ENCODE measurements at regions not wholly inside any gene's neighbourhood (a gene's known extent, or its start where the extent isn't known, plus 50 kb on each side); places are given as distances from the start of the nearest gene placed in this dataset.
"Not testable (repeated sequence)": the region's sequence is repeated elsewhere in the genome, so short reads cannot be mapped to it uniquely, and the experiment has no call there.

GRCh38 chr15:84094720-84095119 lies 140.9 kb upstream of the GOLGA6L4 start:
- not testable (repeated sequence) for DNase-seq

DNA sequence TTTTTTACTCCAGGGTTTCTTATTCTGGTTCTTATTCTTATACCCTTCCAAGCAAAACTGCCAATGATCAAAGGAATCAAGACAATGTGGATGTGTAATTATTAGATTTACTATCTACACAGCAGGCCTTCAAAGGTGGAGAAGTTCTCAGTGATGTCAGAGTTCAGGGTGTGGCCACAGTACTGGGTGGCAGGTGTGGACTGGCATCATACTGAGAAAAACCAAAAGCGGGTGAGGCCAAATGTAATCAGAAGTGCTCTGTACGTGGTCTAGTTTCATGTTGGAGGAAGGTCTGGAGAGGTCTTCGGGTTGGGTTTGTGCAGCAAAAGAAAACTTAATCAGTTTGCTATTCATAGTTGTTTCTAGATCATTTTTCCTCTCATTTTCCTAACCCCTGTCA lies 138.5 kb upstream of the GOLGA6L4 start:
- DNase-seq = not testable (repeated sequence)

DNA sequence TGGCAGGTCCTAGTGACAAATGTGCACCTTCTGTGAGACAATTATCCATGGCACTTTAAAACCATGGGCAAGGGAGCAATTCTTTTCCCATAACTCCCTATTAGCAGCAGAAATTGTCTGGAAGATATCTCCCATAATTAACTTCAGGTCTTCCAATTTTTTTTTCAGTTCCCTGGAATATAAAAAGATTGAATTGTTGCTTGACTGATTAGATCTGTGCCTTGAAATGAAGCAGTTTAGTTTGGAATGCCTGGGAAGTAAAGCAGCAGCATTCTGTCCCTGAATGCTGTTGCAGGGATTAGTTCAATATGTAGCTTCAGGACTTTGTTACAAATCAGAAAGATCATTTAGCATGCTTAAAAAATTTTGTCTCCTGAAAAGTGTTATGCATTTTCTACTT lies 137.0 kb upstream of the GOLGA6L4 start:
- DNase-seq = no peak

DNA sequence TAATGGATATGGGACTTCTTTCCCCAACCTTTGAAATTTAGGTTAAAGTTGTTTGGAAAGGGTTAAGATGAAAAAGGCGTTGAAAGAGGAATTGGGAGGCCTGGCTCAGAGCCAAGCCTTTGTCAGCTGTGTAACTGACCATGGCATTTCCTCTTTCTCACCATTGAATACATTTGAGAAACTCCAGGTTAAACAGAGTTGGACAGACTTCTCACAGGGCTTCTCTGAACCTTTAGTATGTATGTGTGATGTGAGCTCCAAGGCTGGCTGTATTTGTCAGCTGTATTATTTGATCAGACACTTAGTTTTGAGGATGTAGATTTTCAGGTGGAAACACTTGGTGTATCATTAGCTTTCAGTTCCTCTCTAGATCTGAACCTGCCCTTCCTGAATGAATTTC lies 136.4 kb upstream of the GOLGA6L4 start:
- DNase-seq = peak in 1 of 56 donors; percentile 1

DNA sequence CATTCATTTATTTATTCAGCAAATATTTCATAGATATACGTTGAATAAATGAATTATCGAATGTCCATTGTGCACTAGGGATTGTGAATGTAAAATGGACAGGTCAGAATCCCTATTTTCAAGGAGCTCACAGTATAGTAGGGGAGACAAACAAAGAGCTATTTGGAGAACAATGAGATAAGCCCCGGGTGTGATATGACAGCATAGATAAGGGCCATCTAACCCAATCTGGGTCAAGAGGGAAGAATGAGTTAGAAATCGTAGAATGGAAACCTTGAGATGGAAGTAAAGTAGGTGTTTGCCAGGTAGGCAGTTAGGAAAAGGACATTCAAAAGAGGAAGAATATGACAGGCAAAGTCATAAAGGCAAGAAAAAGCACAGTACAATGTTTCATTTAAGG lies 132.2 kb upstream of the GOLGA6L4 start:
- DNase-seq = no peak

DNA sequence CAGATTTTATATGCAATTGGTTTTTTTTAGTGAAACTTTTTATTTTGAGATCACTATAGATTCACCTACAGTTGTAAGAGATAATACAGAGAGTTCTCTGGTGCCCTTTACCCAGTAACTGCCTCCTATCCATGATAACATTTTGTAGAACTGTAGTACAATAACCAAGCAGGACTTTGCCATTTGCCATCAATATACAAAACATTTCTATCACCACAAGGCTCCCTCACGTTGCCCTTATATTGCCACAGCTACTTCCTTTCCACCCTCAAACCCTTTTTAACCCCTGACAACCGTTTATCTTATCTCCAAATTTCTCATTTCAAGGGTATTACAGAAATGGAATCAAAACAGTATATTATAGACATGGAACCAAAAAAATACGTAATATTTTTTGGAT lies 130.7 kb upstream of the GOLGA6L4 start:
- DNase-seq = no peak

DNA sequence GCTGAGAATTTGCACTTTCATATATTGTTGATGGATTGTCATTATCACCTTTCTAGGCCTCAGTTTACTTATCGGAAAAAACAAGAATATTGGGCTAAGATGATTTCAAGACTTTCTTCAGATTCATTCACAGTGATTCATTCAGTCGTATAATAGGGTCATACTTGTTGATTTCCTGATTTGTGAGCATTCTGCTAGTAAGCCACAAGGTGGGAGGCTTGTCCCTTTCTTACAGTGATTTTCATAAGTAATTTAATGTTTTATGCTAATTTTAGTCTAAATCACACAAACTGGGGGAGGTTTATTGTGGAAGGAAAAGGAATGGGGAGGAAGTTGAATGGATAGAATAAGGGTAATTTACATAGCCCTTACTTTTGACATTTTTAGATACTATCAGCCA lies 126.8 kb upstream of the GOLGA6L4 start:
- no peak for DNase-seq

DNA sequence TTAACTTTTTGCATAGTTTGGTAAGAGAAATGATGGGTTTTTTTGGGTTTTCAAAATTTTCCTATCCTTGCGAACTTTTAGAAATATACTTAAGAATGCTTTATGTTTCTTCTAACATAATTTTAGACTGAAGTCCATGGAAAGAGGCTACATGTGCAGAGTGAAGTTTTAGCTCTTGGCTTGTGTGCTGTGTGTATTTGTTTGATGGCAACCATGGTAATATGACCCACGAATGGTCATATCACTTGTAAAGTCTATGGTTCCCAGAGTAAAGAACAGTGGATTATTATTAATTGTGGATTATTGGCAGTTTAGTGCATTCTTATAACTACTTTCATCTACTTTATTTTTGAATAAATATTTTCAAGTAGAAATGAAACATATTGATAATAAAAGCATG lies 124.0 kb upstream of the GOLGA6L4 start:
- DNase-seq = no peak

DNA sequence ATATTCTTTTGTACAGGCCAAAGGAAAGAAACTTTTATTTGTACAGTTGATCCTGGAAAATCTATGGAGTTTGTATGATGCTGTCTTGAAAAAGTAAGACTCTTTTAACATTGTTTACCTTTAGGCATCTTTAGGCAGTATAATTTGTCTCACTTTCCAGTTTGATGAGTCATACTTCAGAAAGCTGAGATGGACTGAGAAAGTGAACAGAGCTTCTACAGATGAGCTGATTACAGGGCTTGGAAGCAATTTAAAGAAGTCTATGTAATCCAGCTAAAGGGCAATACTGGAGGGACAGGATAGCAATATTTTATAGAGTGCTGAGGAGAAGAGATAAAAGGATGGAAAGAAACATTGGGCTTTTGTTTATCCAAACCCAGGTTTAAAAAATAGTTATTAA lies 123.5 kb upstream of the GOLGA6L4 start:
- DNase-seq = no peak

DNA sequence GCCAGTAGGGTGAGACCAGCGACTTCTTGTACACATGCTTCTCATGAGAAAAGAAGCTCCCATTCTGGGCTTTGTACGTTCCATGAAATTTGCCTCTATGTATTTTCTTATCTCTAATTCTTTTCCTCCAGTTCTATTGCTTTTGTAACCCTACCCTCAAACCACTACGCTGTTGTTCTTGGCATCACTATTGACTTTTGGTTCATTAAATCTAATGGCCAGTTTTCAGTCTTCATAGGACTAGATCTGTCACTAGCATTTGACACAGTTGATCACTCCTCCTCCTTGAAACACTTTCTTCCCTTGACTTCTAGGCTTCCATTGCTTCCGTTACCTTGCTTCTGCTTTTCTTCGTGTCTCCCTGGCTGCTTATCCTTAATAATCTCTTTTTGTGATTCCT lies 121.7 kb upstream of the GOLGA6L4 start:
- DNase-seq = no peak

DNA sequence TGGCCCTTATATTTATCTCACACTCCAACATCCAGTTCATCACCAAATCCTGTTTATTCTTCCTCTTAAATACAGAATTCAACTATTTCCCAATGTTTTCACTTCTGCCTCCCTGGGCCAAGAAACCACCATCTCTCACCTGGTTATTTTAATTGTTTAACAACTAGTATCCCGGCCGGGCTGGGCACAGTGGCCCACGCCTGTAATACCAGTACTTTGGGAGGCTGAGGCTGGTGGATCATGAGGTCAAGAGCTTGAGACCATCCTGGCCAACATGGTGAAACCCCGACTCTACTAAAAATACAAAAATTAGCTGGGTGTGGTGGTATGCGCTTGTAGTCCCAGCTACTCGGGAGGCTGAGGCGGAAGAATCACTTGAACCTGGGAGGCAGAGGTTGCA lies 120.9 kb upstream of the GOLGA6L4 start:
- DNase-seq = not testable (repeated sequence)

- DNase-seq = not testable (repeated sequence)
Observed at GRCh38 chr15:84119351-84119750, 116.2 kb upstream of the GOLGA6L4 start.

DNA sequence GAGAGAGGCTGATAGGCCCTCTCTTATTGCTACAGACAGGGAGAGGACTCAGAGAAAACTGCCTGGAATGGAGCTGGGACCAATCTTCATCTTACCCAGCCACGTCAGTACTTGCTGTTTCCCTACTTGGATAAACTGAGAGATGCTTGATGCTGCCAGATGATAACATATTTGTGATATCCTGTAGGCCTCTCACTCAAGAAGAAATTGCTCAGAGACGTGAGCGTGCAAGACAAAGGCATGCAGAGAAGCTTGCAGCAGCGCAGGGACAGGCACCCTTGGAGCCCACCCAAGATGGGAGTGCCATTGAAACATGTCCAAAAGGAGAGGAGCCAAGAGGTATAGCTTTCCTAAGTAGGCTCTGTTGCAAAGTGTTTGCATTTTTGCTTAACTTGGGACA lies 114.7 kb upstream of the GOLGA6L4 start:
- DNase-seq = not testable (repeated sequence)

DNA sequence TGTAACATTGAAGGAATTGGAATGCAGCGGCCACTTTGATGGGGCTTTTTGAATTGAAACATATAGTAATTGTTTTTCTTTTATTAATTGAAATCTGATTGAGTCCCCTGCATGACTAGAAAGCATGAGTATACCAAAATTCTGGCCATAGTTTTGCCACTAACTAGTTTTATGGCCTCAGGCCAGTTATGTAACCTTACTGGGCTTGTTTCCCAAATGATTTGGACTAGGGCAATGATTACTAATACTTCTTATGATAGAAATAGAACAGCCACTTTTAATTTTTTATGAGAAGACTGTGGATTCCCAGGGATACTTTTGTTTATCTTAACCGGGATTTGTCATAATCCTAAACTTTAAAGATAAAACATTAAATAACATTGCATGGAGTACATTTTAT lies 106.9 kb upstream of the GOLGA6L4 start:
- not testable (repeated sequence) for DNase-seq

DNA sequence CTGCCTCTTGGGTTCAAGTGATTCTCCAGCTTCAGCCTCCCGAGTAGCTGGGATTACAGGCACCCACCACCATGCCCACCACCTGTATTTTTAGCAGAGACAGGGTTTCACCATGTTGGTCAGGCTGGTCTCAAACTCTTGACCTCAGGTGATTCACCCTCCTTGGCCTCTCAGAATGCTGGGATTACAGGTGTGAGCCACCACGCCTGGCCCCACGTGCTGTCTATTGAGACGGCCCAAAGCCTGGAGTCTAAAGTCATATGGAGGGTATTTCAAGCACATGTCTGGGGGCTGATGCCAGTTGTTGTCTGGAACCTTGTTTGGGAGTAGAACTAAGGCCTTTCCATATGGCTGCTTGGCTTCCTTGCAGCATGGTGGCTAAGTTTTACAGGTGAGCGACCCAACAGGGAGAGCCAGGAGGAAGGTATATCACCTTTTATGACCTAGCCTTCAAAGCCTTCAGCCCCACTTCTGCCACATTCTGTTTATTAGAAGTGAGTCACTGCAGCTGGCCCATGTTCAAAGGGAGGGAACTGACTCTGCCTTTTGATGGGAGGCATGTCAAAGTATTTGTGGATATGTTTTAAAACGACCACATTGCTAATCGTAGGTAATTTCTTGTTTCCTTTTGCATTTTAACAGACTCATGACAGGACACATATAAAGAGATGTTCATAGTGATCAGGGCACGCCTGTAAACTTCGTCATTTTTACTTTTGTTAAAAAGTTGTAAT lies 105.3 kb upstream of the GOLGA6L4 start:
- not testable (repeated sequence) for DNase-seq

- DNase-seq = not testable (repeated sequence)
Observed at GRCh38 chr15:84135931-84136456, 99.6 kb upstream of the GOLGA6L4 start.

DNA sequence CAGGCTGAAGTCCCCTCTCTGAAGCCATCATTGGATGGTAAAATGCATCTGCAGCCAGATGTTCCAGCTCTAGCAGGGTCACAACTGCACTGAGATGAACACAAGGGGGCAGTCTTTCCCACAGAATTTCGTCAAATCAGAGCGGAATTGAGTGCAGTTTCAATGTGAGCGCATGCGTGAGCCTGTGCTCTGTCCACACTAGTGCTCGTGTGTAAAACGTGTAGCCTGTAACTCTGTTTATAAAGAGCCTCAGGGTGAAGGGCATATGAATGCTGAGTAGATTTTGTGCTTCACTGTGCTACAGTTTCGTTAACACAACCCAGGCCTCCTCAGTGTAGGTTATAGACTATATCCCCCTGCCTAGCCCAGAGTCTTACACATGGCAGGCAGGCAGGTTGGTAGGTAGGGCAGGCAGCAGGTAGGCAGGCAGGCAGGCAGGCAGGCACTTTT lies 92.7 kb upstream of the GOLGA6L4 start:
- peak in 47 of 56 donors; percentile 5 to 80 (median 38) for DNase-seq

- no peak for DNase-seq
Observed at GRCh38 chr15:84143753-84144314, 91.7 kb upstream of the GOLGA6L4 start.

DNA sequence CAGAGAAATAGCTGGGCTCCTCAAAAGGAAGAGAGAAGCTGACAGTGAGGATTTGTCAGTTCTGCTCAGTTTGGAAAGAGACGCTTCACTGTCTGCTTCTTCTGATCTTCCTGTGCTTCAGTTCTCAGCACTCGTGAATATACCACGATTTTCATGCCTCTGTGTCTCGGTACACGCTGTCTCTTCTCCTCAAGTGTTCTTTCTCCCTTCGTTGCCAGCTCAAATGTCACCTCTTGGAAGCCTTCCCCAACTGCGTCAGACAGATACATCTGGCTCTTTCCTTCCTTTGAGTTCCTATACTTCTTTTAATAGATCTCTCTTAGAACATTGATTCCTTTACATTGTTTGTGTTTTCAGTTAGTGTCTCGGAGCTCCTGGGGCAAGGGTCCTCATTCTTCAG lies 90.6 kb upstream of the GOLGA6L4 start:
- not testable (repeated sequence) for DNase-seq

GRCh38 chr15:84146299-84146698 lies 89.3 kb upstream of the GOLGA6L4 start:
- DNase-seq = not testable (repeated sequence)

DNA sequence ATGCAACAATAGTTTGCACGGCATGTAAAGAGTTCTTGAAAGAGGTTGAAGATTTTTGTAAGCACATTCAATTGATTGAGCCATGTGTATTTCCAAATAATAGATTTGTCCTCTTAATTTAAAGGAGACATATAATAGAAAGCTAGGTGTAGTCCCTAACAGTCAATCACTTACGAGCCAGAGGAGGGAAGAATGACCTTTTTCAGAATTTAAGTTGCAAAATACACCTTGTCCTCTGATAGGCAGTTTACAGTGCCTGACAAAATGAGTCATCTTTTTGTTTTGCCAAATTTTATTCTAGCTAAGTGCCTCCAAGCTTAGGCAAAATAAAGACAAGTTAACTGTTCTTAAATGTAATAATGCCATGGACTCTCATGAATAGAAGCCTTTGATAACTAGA lies 88.3 kb upstream of the GOLGA6L4 start:
- DNase-seq = not testable (repeated sequence)

GRCh38 chr15:84151205-84151931 lies 84.2 kb upstream of the GOLGA6L4 start:
- DNase-seq = no peak
